ENCODE measurements at regions not wholly inside any gene's neighbourhood (a gene's known extent, or its start where the extent isn't known, plus 50 kb on each side); places are given as distances from the start of the nearest gene placed in this dataset.

DNA sequence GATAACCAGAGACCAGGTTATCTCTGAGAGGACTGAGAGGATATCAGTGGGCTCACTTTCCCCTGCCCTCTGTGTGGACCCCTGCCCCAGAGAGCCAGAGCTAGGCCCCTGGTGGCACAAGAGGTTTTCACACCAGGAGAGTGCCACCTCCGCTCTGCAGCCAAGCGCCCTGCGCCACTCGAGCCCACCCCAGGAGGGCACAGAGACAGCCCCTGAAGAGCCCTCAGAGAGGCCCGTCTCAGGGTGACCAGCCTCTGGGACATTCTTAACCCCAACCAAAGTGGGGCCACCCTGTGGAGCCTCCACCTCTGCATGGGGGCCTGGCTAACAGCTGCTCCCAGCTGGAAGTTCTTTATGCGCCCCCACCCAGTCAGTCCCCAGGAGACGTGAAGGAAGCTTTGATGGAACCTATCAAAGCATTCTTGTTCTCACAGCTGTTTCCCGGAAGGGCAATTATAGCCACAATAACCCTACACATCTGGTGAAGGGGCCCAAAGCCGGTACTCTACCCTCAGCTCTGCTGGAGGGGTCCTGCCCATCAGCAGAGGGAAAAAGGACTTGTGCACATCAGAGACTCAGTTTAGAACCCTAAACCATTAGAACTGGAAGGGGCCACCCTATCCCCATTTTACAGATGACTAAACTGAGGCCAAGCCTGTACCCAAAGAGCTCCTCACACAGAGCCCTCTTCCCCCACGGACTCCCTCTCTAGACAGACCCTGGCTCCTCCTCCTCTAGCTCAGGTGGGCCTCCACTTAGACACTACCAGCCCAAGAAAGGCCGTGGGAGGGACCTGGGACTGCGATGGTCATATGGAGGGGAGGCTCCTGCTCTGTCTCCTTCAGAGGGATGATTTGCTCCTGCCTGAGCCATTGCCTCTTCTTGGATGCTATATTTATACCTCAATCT lies 101.1 kb downstream of the ZFP36L2 start:
- no peak overlapping the region for H3K4me3 ChIP-seq (ENCODE audit: low read length)
- no peaks in the 10 kb centered on the region for H3K27me3 ChIP-seq (ENCODE audit: control insufficient read depth, insufficient read depth, low read length)
- no peaks in the 10 kb centered on the region for H3K9me3 ChIP-seq (replicated peaks; ENCODE audit: low read length)
- no peak overlapping the region for H3K9ac ChIP-seq (ENCODE audit: low read depth, low read length)
- H3K4me2 ChIP-seq (ENCODE audit: low read length), result no peak overlapping the region
- H3K36me3 ChIP-seq (ENCODE audit: insufficient read depth, low read length), result no peaks in the 10 kb centered on the region
- H3K4me1 ChIP-seq (ENCODE audit: control insufficient read depth, insufficient read depth, low read length), result peaks cover 9% of the 10 kb centered on the region

DNA sequence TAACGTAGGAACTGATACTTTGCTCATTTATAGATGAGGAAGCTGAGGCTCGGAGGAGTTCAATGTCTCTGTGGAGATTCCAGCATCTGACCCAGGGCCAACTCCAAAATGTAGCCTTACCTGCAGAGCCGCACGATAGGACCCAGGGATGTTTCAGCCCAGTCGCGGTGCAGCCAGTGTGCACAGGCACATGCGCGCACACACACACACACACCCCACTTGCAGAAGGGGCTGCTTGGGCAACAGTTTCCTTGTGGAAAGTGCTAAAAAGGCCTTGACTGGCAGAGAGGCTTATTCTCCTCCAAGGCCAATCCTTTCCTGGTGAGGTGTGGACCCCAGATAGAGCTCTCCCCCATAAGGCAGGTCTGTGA lies 101.7 kb downstream of the ZFP36L2 start:
- Histone ChIP-seq H3K36me3 (ENCODE audit: insufficient read depth, low read length) (no peaks in the 10 kb centered on the region), H3K4me1 (ENCODE audit: control insufficient read depth, insufficient read depth, low read length) (peaks cover 2% of the 10 kb centered on the region), H3K9ac (ENCODE audit: low read depth, low read length) (no peak overlapping the region), H3K4me2 (ENCODE audit: low read length) (no peak overlapping the region), H3K4me3 (ENCODE audit: low read length) (no peak overlapping the region), H3K27me3 (ENCODE audit: control insufficient read depth, insufficient read depth, low read length) (no peaks in the 10 kb centered on the region), H3K9me3 (replicated peaks; ENCODE audit: low read length) (no peaks in the 10 kb centered on the region)

DNA sequence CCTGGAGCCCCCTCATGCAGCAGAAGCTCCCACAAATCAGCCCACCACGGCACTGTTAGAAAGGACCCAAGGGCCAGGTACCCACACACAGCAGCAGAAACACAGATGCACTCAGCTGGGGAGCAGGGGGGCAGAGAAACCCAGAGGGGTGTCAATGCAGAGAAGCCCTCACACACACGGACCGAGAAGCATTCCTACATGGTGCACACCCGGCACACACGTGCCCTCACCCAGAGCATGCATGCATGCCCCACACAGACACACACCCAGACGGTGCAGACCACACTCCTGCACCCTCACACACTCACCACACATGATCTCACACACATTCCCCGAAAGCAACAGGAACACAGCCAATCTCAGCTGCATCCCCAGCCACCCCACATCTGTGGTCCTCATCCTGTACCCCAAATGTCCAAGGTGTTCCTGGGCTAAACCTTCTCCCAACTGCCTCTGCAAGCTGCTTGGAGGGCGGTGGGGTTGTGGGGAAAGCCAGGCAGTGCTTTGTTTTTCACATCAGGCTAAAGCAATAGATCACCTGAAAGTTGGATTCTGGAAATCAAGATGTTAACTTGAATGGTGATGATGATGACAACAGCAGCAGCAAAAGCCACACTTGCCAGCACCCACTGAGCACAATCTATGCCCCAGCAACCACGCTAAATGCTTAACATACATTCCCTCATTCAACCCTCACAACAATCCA lies 102.3 kb downstream of the ZFP36L2 start:
- H3K4me1 ChIP-seq (ENCODE audit: control insufficient read depth, insufficient read depth, low read length), result no peaks in the 10 kb centered on the region
- H3K27me3 ChIP-seq (ENCODE audit: control insufficient read depth, insufficient read depth, low read length), result no peaks in the 10 kb centered on the region
- H3K4me3 ChIP-seq (ENCODE audit: low read length), result no peak overlapping the region
- H3K36me3 ChIP-seq (ENCODE audit: insufficient read depth, low read length), result no peaks in the 10 kb centered on the region
- no peak overlapping the region for H3K4me2 ChIP-seq (ENCODE audit: low read length)
- H3K9ac ChIP-seq (ENCODE audit: low read depth, low read length), result no peak overlapping the region
- H3K9me3 ChIP-seq (replicated peaks; ENCODE audit: low read length), result no peaks in the 10 kb centered on the region

DNA sequence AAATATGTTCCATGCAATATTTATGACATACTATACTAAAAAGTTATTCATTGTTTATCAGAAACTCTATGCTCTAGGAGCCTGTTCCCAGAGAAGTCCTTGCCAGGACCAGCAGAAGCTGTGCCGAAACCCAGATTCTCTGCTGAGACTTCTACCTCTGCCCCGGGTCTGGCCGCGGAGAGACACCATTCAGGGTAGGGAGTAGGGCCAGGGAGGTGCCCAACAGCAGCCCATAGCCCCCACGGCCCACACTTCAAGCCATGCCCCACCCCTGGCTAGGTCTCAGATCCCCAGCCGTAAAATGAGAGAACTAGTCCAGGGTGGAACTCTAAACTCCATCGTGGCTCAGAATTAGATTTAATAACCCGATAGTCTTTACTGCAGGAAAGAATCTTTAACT lies 102.9 kb downstream of the ZFP36L2 start:
- Histone ChIP-seq H3K9ac (ENCODE audit: low read depth, low read length) (no peak overlapping the region), H3K4me2 (ENCODE audit: low read length) (no peak overlapping the region), H3K27me3 (ENCODE audit: control insufficient read depth, insufficient read depth, low read length) (no peaks in the 10 kb centered on the region), H3K36me3 (ENCODE audit: insufficient read depth, low read length) (no peaks in the 10 kb centered on the region), H3K4me1 (ENCODE audit: control insufficient read depth, insufficient read depth, low read length) (no peaks in the 10 kb centered on the region), H3K4me3 (ENCODE audit: low read length) (no peak overlapping the region), H3K9me3 (replicated peaks; ENCODE audit: low read length) (no peaks in the 10 kb centered on the region)

DNA sequence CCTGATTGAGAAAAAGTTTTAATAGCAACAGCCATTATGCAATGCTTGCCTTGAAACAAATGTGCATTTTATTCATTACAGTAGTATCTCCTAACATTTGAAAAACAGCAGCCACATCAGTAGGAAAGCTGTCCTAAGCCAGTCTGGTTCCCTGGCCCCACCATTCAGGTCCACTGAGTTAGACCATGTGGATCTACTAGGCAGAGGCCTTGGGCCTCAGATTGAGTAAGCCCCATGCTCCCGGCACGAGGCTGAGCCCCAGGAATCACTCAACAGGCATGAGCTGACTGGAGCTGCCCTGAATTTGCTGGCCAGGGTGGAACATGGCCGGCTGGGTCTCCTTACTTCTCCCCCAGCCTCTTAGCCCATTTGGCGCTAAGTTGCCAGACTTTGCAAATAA lies 103.4 kb downstream of the ZFP36L2 start:
- Histone ChIP-seq H3K4me3 (ENCODE audit: low read length) (no peak overlapping the region), H3K4me2 (ENCODE audit: low read length) (no peak overlapping the region)

DNA sequence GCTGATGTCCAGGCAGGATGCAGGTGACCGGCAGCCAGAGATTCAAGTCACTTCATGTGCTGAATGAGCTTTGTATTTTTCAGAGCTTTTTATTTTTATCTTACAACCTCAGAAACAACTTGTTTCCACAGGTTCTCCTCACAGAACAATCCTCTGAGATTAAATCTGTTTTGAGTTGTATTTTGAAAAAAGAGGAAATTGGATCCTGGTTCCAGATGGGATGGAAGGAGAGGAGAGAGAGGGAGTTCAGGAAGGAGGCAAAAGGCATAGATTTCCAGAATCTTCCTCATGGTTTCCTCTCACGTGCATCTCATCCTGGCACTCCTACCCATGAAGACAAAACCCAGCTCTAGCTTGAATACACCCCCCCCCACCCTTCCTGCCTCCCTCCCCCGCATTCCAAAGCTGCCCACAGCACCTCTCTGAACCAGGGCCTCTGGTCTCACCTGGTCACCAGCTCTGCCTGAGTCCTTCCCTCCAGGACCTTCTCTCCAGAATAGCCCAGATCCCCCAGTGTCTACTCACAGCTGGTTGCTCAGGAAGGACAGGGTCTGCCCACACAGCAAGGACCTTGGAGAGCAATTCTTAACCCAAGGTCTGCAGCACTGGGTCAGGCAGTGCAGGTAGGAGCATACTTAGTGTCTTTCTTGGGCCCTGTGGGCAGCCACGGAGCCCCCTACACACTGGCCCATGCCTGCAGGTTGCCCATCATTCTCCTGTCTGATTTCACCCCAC lies 104.7 kb downstream of the ZFP36L2 start:
- no peak overlapping the region for H3K9ac ChIP-seq (ENCODE audit: low read depth, low read length)
- H3K4me3 ChIP-seq (ENCODE audit: low read length), result no peak overlapping the region
- H3K4me1 ChIP-seq (ENCODE audit: control insufficient read depth, insufficient read depth, low read length), result no peaks in the 10 kb centered on the region
- no peak overlapping the region for H3K4me2 ChIP-seq (ENCODE audit: low read length)
- H3K9me3 ChIP-seq (replicated peaks; ENCODE audit: low read length), result no peaks in the 10 kb centered on the region
- no peaks in the 10 kb centered on the region for H3K27me3 ChIP-seq (ENCODE audit: control insufficient read depth, insufficient read depth, low read length)
- H3K36me3 ChIP-seq (ENCODE audit: insufficient read depth, low read length), result no peaks in the 10 kb centered on the region

More for the DNA sequence above, 103.4 kb downstream of the ZFP36L2 start:
- Histone ChIP-seq H3K9ac (ENCODE audit: low read depth, low read length) (no peak overlapping the region), H3K27me3 (ENCODE audit: control insufficient read depth, insufficient read depth, low read length) (no peaks in the 10 kb centered on the region), H3K9me3 (replicated peaks; ENCODE audit: low read length) (no peaks in the 10 kb centered on the region), H3K36me3 (ENCODE audit: insufficient read depth, low read length) (no peaks in the 10 kb centered on the region), H3K4me1 (ENCODE audit: control insufficient read depth, insufficient read depth, low read length) (no peaks in the 10 kb centered on the region)

DNA sequence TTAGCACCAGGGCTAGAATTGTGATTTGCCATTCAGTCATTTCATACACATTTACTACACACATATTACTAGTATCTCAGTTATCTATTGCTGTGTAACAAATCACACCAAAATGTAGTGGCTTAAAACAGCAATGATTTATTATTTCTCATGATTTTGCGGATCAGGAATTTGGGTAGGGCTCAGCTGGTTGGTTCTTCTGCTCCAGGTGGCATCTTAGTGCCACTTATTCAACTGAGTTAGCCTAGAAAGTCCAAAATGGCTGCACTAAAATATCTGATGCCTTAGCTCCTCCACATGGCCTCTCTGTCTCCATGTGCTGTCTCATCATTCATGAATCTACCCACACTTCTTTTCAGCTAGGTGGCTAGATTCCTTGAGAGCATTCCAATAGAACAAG lies 107.1 kb downstream of the ZFP36L2 start:
- Histone ChIP-seq H3K9me3 (replicated peaks; ENCODE audit: low read length) (no peaks in the 10 kb centered on the region), H3K4me2 (ENCODE audit: low read length) (no peak overlapping the region), H3K36me3 (ENCODE audit: insufficient read depth, low read length) (no peaks in the 10 kb centered on the region), H3K9ac (ENCODE audit: low read depth, low read length) (no peak overlapping the region), H3K4me1 (ENCODE audit: control insufficient read depth, insufficient read depth, low read length) (peaks cover 1% of the 10 kb centered on the region), H3K27me3 (ENCODE audit: control insufficient read depth, insufficient read depth, low read length) (no peaks in the 10 kb centered on the region), H3K4me3 (ENCODE audit: low read length) (no peak overlapping the region)

DNA sequence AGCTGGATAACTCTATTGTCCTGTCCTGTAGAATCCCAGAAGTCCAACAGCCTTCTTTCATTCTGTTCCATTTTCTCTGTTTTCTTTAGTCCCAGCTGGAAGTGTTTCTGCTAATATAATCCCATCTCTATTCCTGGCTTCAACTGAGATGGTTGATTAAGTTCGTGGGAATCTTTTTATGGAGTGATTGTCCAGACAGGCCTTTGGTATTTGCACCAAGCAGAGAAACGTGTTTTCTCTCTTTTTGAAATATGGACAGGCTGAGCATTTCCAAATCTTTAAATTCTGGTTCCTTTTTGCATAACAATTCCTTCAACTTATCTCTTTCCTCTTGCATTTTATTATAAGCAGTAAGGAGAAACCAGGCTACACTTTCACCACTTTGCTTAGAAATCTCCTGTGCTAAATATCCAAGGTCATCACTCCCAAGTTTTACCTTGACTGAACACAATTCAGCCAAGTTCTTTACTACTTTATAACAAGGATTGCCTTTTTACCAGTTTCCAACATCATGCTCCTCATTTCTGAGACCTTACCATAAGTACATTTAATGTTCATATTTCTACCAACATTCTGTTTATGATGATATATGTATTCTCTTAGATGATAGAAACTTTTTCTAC lies 108.8 kb downstream of the ZFP36L2 start:
- H3K4me1 ChIP-seq (ENCODE audit: control insufficient read depth, insufficient read depth, low read length), result peaks cover 4% of the 10 kb centered on the region
- H3K4me2 ChIP-seq (ENCODE audit: low read length), result no peak overlapping the region
- no peaks in the 10 kb centered on the region for H3K27me3 ChIP-seq (ENCODE audit: control insufficient read depth, insufficient read depth, low read length)
- no peak overlapping the region for H3K9ac ChIP-seq (ENCODE audit: low read depth, low read length)
- H3K9me3 ChIP-seq (replicated peaks; ENCODE audit: low read length), result no peaks in the 10 kb centered on the region
- no peak overlapping the region for H3K4me3 ChIP-seq (ENCODE audit: low read length)
- no peaks in the 10 kb centered on the region for H3K36me3 ChIP-seq (ENCODE audit: insufficient read depth, low read length)

DNA sequence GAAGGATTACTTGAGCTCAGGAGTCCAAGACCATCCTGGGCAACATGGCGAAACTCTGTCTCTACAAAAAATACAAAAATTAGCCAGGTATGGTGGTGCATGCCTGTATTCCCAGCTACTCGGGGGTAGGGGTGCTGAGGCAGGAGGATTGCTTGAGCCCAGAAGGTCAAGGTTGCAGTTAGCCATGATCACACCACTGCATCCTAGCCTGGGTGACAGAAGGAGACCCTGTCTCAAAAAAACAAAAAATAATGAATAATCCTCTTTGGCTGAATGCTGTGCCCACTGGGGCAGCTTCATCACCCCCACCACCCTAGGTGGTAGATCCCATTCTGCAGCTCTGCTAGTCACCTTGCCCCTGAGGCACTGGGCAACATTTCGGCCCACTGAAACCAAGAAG lies 109.4 kb downstream of the ZFP36L2 start:
- Histone ChIP-seq H3K27me3 (ENCODE audit: control insufficient read depth, insufficient read depth, low read length) (no peaks in the 10 kb centered on the region), H3K9me3 (replicated peaks; ENCODE audit: low read length) (no peaks in the 10 kb centered on the region), H3K4me3 (ENCODE audit: low read length) (no peak overlapping the region), H3K36me3 (ENCODE audit: insufficient read depth, low read length) (no peaks in the 10 kb centered on the region), H3K4me1 (ENCODE audit: control insufficient read depth, insufficient read depth, low read length) (peaks cover 4% of the 10 kb centered on the region), H3K4me2 (ENCODE audit: low read length) (no peak overlapping the region), H3K9ac (ENCODE audit: low read depth, low read length) (no peak overlapping the region)

DNA sequence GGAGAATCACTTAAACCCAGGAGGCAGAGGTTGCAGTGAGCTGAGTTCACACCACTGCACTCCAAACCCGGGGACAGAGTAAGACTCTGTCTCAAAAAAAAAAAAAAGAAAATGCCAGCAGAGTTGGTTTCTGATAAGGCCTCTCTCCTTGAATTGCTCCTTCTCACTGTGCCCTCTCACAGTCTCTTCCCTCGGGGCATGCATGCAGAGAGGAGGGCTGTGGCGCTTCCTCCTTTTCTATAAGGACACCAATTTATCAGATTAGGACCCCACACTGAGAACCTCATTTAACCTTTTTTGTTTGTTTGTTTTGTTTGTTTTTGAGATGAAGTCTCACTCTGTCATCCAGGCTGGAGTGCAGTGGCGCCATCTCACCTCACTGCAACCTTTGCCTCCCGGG lies 110.5 kb downstream of the ZFP36L2 start:
- H3K4me2 ChIP-seq (ENCODE audit: low read length), result no peak overlapping the region

DNA sequence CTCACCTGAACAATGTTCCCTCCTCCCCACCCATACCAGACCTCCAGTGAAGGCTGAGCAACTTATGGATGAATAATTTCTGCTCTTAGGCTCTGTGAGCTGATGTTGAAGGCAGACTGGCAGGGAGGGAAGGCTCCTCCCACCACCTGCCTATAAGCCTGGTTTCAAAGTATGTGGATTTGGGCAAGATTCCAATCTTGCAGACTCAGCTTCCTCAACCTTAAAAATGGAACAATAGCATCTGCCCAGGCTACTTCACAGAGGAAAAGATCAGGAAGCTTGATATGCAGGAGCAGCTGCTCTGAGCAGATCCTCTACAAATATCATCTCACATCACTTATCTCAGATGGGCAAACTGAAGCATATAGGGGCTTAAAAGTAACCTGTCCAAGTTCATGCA lies 112.2 kb downstream of the ZFP36L2 start:
- Histone ChIP-seq H3K36me3 (ENCODE audit: insufficient read depth, low read length) (no peaks in the 10 kb centered on the region), H3K9ac (ENCODE audit: low read depth, low read length) (no peak overlapping the region), H3K4me3 (ENCODE audit: low read length) (no peak overlapping the region), H3K27me3 (ENCODE audit: control insufficient read depth, insufficient read depth, low read length) (no peaks in the 10 kb centered on the region), H3K9me3 (replicated peaks; ENCODE audit: low read length) (no peaks in the 10 kb centered on the region), H3K4me1 (ENCODE audit: control insufficient read depth, insufficient read depth, low read length) (peaks cover 13% of the 10 kb centered on the region), H3K4me2 (ENCODE audit: low read length) (no peak overlapping the region)

More for the DNA sequence above, 110.5 kb downstream of the ZFP36L2 start:
- H3K36me3 ChIP-seq (ENCODE audit: insufficient read depth, low read length), result no peaks in the 10 kb centered on the region
- H3K27me3 ChIP-seq (ENCODE audit: control insufficient read depth, insufficient read depth, low read length), result no peaks in the 10 kb centered on the region
- no peak overlapping the region for H3K9ac ChIP-seq (ENCODE audit: low read depth, low read length)
- no peaks in the 10 kb centered on the region for H3K9me3 ChIP-seq (replicated peaks; ENCODE audit: low read length)
- peaks cover 4% of the 10 kb centered on the region for H3K4me1 ChIP-seq (ENCODE audit: control insufficient read depth, insufficient read depth, low read length)
- no peak overlapping the region for H3K4me3 ChIP-seq (ENCODE audit: low read length)
